Middle frontal gyrus (tissue), 1 donor: ENCODE measurements at regions not wholly inside any gene's neighbourhood (a gene's known extent, or its start where the extent isn't known, plus 50 kb on each side); places are given as distances from the start of the nearest gene placed in this dataset.
"Not testable (repeated sequence)": the region's sequence is repeated elsewhere in the genome, so short reads cannot be mapped to it uniquely, and the experiment has no call there.

Experiments
- DNase-seq: peaks from one replicate; pipeline ENCODE4 v3.0.0-alpha.2; 2015; ENCODE audit warnings: low spot score; ENCODE audit errors: extremely low spot score

DNA sequence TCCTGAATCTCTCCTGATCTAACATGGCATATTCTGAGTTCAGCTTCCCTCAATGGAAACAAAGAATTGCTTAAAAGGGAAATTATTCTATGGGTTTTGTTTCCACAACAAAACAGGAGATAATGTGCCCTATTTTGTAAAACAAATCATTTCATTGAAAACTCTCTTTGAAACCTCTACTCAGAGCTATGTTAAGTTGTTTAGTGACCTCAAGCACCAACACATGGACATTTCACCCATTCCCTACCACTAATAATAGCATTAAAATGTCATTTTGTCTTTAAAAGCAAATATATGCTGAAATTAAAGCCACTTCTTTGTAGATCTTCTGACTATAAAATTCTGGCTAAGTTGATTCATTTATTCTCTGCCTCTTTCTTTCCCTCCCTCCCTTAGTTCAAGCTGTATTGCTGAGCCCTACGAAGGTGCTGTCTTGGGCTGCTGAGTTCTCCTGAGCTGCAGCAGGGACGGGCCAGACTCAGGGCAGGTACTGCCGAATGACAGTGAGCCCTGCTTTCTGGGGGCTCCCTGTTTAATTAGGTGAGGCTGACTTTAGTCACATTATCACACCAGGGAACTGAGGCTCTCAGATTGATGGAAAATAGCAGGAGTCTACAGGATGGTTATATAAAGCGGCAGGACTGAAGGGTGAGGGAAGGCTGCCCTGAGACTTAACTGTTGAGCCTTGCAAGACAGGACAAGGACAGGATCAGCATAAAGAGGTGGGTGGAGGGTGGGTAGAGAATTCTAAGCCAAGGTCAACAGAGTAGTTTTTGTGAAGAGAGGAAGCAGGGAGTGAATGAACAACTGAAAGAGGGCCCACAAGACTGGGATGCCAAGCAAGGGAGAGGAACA lies 1685.1 kb downstream of the SPATA31A7 start:
- not testable (repeated sequence) for DNase-seq

DNA sequence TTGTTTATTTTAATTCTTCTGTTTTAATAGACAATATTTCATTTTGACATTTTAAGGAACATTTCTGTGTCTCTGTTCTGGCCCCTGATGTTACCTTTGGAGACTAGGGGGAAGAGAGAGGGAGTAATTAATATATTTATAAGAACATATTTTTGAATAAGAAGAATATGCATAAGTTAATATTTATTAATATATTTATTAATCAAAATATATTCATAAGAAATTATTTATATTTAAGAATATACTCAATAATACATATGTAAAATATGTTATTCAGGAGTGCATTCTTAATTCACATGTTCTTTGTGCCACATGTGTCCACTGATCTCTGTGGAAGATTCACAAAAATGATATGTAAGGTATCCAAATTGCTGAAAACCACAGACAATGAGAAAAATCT lies 1687.7 kb downstream of the SPATA31A7 start:
- not testable (repeated sequence) for DNase-seq

DNA sequence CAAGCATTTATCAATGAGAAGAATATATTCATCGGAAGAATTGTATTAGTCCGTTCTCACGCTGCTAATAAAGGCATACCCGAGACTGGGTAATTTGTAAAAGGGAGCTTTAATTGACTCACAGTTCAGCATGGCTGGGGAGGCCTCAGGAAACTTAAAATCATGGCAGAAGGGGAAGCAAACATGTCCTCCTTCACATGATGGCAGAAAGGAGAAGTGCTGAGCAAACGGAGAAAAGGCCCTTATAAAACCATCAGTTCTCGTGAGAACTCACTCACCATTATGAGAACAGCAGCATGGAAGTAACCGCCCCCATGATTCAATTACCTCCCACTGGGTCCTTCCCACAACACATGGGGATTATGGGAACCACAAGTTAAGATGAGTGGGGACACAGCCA lies 1688.2 kb downstream of the SPATA31A7 start:
- not testable (repeated sequence) for DNase-seq

DNA sequence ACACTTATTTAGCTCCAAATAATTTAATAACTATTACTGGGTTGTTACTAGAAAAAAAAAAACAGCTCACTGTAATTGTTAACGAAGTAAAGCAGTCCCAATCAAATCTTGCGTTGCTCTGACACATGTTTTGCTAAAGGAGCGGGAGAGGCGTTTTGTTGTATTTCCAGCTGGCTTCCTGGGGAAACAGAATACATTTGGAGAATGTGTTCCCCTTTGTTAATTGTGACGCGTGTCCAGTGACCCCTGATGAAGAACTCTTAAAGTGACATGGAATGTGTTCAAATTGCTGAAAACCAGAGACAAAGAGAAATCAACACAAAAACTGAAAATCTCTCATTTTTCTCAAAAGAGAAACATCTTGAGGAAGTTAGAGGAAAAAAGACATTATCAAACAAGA lies 1690.6 kb downstream of the SPATA31A7 start:
- not testable (repeated sequence) for DNase-seq

DNA sequence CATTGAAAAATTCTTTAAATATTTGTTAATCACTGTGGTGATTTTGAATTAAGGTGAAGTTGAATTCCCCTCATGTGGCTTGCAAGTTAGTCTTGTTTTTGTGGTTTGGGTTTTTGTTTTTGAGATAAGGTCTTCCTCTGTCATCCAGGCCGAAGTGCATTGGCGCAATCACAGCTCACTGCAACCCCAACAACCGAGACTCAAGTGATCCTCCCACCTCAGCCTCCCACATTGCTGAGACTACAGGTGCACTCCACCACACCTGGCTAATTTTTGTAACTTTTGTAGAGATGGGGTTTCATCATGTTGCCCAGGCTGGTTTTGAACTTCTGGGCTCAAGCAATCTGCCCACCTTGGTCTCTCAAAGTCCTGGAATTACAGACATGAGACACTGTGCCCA lies 1691.1 kb downstream of the SPATA31A7 start:
- DNase-seq: not testable (repeated sequence)

- not testable (repeated sequence) for DNase-seq
These were observed 1692.0 kb downstream of the SPATA31A7 start for GRCh38 chr9:62881811-62882210.

DNA sequence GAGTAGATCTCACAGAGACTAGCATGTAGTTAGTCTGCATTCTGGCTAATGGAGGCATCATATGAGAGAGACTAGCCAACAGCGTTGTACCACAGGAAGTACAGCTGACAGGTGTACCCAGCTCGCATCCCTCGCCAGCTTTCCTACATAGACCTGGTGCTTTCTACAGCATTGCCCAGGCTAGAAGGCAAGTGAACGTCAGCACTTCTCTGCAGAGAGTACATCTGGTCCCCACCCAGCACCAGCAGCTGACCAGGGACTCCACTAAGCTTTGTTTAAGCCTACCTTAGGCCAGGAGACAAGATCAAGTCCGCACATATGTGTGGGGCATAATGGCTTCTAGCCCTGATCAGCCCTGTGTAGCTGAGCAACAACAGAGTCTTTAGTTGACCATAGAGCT lies 1692.9 kb downstream of the SPATA31A7 start:
- not testable (repeated sequence) for DNase-seq

- DNase-seq: not testable (repeated sequence)
These were observed 1706.9 kb downstream of the SPATA31A7 start for GRCh38 chr9:62896692-62897091.

- not testable (repeated sequence) for DNase-seq
These were observed 1707.8 kb downstream of the SPATA31A7 start for GRCh38 chr9:62897411-62898225.

DNA sequence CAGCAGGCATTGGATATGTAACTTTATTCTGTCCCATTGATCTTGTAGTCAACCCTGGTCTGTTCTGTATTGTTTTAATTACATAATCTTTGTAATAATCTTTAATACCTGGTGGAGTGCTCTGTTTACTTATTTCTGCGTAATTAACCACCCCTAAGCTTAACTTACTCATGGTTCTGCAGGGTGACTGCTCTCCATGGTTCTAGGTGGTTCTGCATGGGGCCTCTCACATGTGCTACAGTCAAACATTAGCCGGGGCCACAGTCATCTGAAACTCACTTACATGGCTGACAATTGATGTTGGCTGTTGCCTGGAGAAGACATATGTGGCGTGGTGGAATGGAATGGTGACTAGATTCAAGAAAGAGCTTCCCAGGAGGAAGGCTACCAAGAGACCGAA lies 1709.8 kb downstream of the SPATA31A7 start:
- not testable (repeated sequence) for DNase-seq

DNA sequence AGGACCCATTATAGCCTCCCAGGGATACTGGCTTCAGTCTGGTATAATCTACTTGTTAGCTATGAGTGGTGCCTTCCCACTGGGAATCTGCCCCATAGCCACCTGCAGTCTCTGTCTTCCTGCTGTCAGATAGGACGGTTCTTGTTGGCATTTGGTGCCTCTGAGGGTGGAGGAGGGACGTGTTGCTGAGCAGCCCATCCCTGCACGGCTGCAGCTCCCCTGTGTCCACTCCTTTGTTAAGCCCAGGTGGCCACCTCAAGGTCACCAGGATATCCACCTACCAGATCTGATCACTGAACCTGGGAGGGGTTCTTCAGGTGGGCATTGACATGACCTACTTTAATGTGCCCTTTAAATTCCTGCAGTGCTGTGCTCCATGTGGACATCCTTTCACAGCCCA lies 1714.2 kb downstream of the SPATA31A7 start:
- DNase-seq: not testable (repeated sequence)

DNA sequence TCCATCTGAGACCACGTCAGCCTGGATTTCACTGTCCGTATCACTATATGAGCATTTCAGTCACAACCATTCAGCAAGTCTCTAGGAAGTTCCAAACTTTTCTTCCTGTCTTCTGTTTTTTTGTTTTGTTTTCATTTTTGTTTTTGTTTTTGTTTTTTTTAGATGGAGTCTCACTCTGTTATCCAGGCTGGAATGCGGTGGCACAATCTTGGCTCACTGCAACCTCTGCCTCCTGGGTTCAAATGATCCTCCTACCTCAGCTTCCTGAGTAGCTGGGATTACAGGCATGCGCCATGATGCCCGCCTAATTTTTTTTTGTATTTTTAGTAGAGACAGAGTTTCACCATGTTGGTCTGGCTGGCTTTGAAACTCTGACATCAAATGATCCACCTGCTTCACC lies 1715.9 kb downstream of the SPATA31A7 start:
- DNase-seq: not testable (repeated sequence)

DNA sequence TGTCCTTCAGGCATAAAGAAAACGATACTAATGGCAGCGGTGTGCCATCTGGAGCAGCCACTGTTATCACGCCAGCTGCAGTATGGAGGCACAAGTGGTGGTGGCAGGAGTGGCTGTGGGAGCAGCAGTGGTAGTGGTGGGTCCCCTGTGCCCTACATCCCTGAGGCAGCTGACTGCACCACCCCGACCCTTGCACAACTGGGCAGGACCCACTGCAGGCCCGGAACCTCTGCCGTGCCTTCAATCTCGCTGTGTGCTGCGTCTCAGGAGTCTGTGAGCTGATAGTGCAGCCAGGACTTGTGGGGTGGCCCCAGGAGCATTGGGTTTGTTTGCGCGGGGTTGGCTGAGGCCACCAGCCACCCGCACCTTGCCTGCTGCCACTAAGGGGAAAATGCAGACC lies 1718.0 kb downstream of the SPATA31A7 start:
- DNase-seq: not testable (repeated sequence)

GRCh38 chr9:62908271-62908670 lies 1718.4 kb downstream of the SPATA31A7 start:
- not testable (repeated sequence) for DNase-seq

GRCh38 chr9:62909447-62909846 lies 1719.6 kb downstream of the SPATA31A7 start:
- not testable (repeated sequence) for DNase-seq

DNA sequence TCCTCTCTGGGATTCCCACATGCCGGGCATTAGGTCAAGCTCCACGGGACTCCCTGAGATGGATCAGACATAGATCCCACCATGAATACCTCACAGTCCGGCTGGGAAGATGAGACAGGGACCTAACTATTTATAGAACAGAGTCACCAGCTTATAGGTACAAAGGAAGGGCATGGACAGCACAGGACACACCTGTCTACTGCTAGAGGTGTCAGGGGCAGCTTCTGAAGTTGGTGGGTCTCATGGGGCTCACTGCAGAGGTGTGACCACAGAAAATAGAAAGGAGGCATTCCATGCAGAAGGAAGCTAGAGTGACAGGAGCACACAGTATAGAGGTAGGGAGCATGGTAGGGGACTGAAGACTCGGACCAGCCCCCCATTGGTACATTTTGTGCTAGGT lies 1722.4 kb downstream of the SPATA31A7 start:
- DNase-seq: not testable (repeated sequence)

DNA sequence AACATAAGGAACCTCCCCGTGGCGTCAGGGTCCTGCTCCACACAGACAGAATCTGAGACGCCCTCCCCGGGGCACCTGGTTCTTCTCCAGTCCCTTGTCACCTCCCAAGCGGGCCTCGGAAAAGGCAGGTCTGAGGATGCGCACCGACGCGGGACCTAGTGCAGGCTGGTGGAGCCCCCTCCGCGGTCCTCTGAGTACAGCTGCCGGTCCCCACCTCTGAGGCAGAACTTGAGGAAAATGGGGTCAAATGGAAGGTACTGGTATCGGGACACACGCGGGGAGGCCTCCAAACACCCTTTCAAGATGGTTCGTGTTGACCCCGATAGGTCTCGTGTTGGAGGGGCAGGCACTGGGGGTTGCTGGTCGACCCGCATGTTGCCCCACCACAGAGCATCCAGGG lies 1725.3 kb downstream of the SPATA31A7 start:
- not testable (repeated sequence) for DNase-seq

DNA sequence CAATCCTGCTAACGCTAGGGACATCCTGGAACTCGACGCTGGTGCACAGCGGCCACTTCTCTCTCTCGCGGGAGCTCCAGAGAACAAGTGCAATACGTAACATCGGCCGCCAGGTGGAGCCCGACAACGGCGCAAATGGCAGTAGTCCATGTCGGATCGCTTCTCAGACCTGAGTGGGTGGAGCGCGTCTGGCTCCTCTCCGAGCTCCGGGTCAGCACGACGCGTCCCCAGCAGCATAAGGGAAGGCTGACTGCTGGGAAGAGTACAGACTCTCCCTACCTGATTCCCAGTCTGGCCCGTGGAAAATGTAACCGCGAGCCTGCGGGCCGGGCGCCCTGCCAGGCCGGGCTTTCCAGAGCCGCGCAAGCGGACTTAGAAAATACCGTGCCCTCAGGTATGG lies 1725.8 kb downstream of the SPATA31A7 start:
- not testable (repeated sequence) for DNase-seq

- not testable (repeated sequence) for DNase-seq
These were observed 1729.0 kb downstream of the SPATA31A7 start for GRCh38 chr9:62918648-62919385.

- not testable (repeated sequence) for DNase-seq
These were observed 1741.6 kb downstream of the SPATA31A7 start for GRCh38 chr9:62931484-62931883.

DNA sequence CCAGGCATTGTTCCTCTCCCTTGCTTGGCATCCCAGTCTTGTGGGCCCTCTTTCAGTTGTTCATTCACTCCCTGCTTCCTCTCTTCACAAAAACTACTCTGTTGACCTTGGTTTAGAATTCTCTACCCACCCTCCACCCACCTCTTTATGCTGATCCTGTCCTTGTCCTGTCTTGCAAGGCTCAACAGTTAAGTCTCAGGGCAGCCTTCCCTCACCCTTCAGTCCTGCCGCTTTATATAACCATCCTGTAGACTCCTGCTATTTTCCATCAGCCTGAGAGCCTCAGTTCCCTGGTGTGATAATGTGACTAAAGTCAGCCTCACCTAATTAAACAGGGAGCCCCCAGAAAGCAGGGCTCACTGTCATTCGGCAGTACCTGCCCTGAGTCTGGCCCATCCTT lies 1763.0 kb downstream of the SPATA31A7 start:
- DNase-seq: not testable (repeated sequence)
